IgD-negative memory B cell (primary cell): ENCODE measurements at regions not wholly inside any gene's neighbourhood (a gene's known extent, or its start where the extent isn't known, plus 50 kb on each side); places are given as distances from the start of the nearest gene placed in this dataset.
A peak's percentile ranks its signal among the peaks of the same experiment; 100 is the strongest.
"Not testable (repeated sequence)": the region's sequence is repeated elsewhere in the genome, so short reads cannot be mapped to it uniquely, and the experiment has no call there.

Source experiments
- H3K27ac Mint-ChIP-seq, 3 donors: one replicate each; pipeline ENCODE4 v1.8.0; 2020 to 2022; ENCODE audit warnings: mild to moderate bottlenecking in 3 of 3, mixed read lengths in 3 of 3, moderate library complexity in 1 of 3
- H3K27me3 Mint-ChIP-seq: one replicate; pipeline ENCODE4 v1.8.0; 2021; ENCODE audit warnings: mixed read lengths
- H3K36me3 Mint-ChIP-seq: one replicate; pipeline ENCODE4 v1.8.0; 2020; ENCODE audit warnings: mild to moderate bottlenecking, mixed read lengths
- H3K4me1 Mint-ChIP-seq, 3 donors: one replicate each; pipeline ENCODE4 v1.8.0; 2020 to 2022; ENCODE audit warnings: mixed read lengths in 3 of 3, mild to moderate bottlenecking in 1 of 3
- H3K4me3 Mint-ChIP-seq, 4 donors: one replicate each; pipeline ENCODE4 v1.8.0; 2020 to 2022; ENCODE audit warnings: mild to moderate bottlenecking in 4 of 4, mixed read lengths in 4 of 4, moderate library complexity in 3 of 4
- H3K9me3 Mint-ChIP-seq, 3 donors: one replicate each; pipeline ENCODE4 v1.8.0; 2020 to 2021; ENCODE audit warnings: mixed read lengths in 3 of 3, mild to moderate bottlenecking in 1 of 3

DNA sequence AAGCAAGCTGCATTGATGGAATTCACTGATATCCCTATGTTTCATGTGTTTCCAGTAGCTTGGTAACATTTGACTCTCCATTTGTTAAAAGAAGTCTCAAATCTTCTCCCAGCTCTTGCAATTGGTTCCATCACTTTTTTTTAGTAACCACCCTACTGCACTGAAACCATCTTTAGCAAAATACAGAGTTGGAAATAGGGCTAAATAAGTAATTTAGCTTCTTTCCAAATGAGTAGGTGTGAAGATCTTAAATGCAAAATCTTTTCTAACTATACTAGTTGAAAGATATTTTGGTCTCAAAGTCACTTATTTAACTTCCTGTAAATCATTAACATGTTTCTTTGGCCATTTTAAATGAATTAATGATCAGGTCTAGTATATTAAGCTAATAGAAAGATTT is 138.1 kb downstream of the DIRAS2 start:
- Mint-ChIP-seq H3K27ac (no peak overlapping the region), H3K4me3 (no peak overlapping the region), H3K27me3 (peaks cover 2% of the 10 kb centered on the region), H3K9me3 (no peaks in the 10 kb centered on the region), H3K4me1 (peaks cover 0 to 2% (median 2%) of the 10 kb centered on the region in 3 donors), H3K36me3 (peaks cover 2% of the 10 kb centered on the region)

DNA sequence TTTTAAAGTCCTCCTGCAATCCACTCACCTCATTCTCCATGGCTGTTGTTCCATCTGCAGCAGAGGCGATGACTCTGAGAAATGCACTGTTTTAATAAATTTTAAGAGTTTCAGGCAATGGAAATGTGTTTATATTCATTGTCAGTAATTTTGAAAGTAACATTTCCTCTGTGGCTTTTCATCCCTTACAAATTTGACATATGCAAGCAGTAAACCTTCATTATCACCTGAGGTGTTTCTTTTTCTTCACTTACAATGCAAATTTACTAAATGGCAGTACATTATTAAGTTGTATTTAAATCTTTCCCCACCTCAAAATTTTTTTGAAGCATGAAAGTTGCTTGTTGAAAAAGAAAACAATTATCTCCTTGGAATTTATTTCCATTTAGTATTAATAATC is 136.9 kb downstream of the DIRAS2 start:
- H3K27ac Mint-ChIP-seq, result no peak overlapping the region
- H3K4me3 Mint-ChIP-seq, result peak overlapping the region in 1 of 4 donors; percentile 3
- peaks cover 0 to 5% (median 5%) of the 10 kb centered on the region in 3 donors for H3K4me1 Mint-ChIP-seq
- H3K36me3 Mint-ChIP-seq, result peaks cover 2% of the 10 kb centered on the region
- no peaks in the 10 kb centered on the region for H3K9me3 Mint-ChIP-seq
- peaks cover 2% of the 10 kb centered on the region for H3K27me3 Mint-ChIP-seq

DNA sequence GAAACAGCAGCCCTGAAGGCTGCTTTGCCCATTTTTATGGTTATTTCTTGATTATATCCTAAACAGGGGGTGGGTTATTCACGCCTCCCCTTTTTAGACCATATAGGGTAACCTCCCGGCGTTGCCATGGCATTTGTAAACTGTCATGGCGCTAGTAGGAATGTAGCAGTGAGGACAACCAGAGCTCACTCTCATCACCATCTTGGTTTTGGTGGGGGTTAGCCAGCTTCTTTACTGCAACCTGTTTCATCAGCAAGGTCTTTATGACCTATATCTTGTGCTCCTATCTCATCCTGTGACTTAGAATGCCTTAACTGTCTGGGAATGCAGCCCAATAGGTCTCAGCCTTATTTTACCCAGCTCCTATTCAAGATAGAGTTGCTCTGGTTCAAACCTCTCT is 136.2 kb downstream of the DIRAS2 start:
- H3K4me3 Mint-ChIP-seq, H3K4me1 Mint-ChIP-seq, H3K9me3 Mint-ChIP-seq, H3K36me3 Mint-ChIP-seq, H3K27me3 Mint-ChIP-seq, H3K27ac Mint-ChIP-seq: not testable (repeated sequence)

DNA sequence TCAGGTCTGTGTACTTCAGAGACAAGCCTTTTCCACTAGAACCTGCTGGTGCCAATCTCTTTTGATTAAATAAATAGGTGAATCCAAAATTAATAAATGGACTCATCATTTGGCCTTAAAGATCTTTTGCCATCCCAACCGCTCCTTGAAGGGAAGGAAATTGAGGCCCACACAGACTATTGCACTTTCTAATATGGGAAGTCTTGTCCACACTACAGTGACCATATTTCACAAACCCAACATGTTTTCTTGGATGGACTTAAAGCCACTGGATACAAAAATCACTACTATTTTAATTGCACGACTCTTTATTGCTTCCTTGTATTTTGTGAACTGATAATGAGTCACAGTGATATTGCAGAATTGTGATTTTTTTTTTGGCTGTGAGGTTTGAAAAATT is 135.0 kb downstream of the DIRAS2 start:
- no peak overlapping the region for H3K4me3 Mint-ChIP-seq
- H3K36me3 Mint-ChIP-seq, result no peaks in the 10 kb centered on the region
- H3K9me3 Mint-ChIP-seq, result no peaks in the 10 kb centered on the region
- no peak overlapping the region for H3K27ac Mint-ChIP-seq
- no peaks in the 10 kb centered on the region for H3K27me3 Mint-ChIP-seq
- H3K4me1 Mint-ChIP-seq, result peaks cover 0 to 5% (median 5%) of the 10 kb centered on the region in 3 donors

DNA sequence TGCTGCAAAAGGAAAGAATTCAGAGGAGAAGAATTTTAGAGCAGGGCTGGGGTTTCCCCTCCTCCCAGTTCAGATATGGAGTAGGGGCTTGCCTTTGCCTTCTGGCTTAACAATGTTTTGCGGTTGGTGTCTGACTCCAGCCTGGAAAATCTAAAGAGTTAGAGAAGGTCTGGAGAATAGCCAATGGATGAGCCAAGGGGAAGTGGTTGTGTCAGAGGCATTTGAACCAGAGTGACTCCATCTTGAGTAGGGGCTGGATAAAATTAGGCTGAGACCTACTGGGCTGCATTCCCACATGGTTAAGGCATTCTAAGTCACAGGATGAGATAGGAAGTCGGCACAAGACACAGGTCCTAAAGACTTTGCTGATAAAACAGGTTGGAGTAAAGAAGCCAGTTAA is 133.7 kb downstream of the DIRAS2 start:
- H3K27ac Mint-ChIP-seq, result no peak overlapping the region
- H3K4me3 Mint-ChIP-seq, result no peak overlapping the region
- H3K27me3 Mint-ChIP-seq, result no peaks in the 10 kb centered on the region
- H3K36me3 Mint-ChIP-seq, result no peaks in the 10 kb centered on the region
- no peaks in the 10 kb centered on the region for H3K9me3 Mint-ChIP-seq
- peaks cover 0 to 5% (median 5%) of the 10 kb centered on the region in 3 donors for H3K4me1 Mint-ChIP-seq

DNA sequence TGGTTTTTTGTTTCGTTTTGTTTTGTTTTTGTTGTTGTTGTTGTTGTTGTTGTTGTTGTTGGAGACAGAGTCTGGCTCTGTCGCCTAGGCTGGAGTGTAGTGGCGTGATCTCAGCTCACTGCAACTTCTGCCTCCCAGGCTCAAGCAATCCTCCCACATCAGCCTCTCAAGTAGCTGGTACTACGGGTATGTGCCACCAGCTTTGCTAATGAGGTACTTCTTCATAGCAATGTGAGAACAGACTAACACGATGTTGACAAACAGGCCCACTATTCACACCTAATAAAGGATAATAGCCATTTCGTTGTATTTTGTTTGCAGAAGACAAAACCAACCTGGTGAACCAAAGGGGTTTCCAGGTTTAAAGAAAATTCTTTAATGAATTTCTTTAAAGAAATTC is 130.9 kb downstream of the DIRAS2 start:
- Mint-ChIP-seq H3K4me3 (no peak overlapping the region), H3K9me3 (no peaks in the 10 kb centered on the region), H3K4me1 (peaks cover 0 to 5% (median 5%) of the 10 kb centered on the region in 3 donors), H3K27ac (no peak overlapping the region), H3K27me3 (peaks cover 5% of the 10 kb centered on the region), H3K36me3 (no peaks in the 10 kb centered on the region)

DNA sequence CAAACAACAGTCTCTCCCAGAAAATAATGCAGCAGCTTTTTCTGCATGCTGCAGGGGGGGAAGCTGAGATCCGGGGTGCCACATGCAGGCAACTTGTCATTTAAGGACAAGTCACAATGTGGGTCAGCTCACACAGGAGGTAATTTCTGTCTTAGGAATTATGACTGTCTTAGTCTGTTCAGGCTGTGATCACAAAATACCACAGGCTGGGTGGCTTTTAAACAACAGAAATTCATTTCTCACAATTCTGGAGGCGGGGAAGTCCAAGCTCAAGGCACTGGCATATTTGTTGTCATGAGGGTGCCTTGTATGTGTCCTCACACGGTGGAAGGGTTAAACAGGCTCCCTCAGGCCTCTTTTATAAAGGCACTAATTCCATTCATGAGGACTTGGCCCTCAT is 127.7 kb downstream of the DIRAS2 start:
- H3K9me3 Mint-ChIP-seq, result no peaks in the 10 kb centered on the region
- peaks cover 5% of the 10 kb centered on the region for H3K27me3 Mint-ChIP-seq
- H3K4me1 Mint-ChIP-seq, result no peaks in the 10 kb centered on the region
- no peaks in the 10 kb centered on the region for H3K36me3 Mint-ChIP-seq
- H3K4me3 Mint-ChIP-seq, result no peak overlapping the region
- no peak overlapping the region for H3K27ac Mint-ChIP-seq

DNA sequence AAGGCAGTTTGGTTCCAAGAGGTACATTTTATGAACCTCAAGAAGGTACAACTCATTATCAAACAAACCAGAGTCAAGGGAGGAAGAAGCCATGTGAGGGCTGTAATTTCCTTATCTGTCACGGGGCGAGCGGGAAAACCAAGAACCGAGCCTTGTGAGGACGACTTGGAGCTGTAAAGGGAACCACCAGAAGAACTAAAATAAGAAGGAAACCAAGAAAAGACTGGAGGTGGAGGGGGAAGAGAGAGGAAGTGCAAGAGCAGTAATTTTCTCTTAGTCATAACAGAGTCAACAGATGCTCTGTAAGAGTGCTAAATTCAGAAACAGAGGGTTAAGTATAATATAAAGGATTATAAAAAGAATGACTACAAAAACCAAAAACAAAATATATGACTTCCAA is 127.1 kb downstream of the DIRAS2 start:
- Mint-ChIP-seq H3K36me3 (no peaks in the 10 kb centered on the region), H3K4me3 (no peak overlapping the region), H3K27me3 (peaks cover 5% of the 10 kb centered on the region), H3K27ac (no peak overlapping the region), H3K4me1 (no peaks in the 10 kb centered on the region), H3K9me3 (no peaks in the 10 kb centered on the region)

DNA sequence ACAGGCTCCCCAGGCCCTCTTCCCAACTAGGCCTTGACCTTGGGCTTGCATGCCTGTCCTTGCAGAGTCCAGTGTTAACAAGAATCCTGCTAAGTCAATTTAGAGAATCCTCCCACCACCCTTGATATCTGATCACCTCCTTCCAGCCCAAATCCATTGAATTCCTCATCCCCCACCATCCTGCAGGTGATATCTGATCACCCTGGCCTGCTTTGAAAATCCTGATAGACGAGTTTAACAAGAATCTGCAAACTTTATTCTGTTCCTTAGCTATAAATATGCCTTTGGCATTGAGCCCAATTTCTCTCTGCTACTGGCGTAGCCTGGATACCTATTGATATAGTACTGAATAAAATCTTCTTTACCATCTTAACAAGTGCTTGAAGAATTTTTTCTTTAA is 125.5 kb downstream of the DIRAS2 start:
- Mint-ChIP-seq H3K4me1 (no peaks in the 10 kb centered on the region), H3K9me3 (no peaks in the 10 kb centered on the region), H3K27me3 (peaks cover 10% of the 10 kb centered on the region), H3K4me3 (no peak overlapping the region), H3K36me3 (no peaks in the 10 kb centered on the region), H3K27ac (no peak overlapping the region)

DNA sequence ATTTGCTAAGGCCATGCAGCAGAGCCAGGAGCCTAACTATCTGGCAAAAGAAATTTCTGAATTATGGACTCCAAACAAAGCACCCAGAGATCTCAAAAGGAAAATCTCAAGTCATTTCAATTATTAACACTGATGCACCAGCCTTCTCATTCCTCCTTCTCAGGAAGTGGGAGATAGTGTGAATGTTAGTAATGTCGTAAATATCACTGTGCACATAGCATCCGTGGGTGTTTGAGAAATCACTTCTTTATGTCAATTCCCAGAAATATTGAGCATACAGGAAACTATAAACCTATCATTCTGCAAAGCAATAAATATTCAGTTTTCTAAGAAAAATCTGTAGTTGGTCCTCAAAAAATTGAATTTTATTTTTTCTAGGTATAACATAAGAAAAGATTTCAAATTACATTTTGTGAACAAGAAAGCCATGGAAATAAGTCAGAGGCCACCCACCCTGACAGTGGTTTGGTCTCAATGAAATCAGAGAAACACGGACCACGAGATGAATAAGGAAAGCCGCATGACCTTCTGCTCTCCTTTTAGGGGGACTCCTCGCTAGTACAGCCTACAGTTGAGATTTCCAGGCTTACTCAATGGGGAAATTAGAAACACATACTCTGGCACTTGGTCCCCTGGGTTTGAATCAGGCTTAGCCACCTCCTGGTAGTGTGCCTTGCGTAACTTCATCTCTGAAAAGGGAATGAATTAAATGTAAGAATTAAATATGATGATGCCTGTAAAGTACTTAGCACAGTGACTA is 120.6 kb downstream of the DIRAS2 start:
- Mint-ChIP-seq H3K27me3 (peaks cover 5% of the 10 kb centered on the region), H3K4me1 (no peaks in the 10 kb centered on the region), H3K4me3 (no peak overlapping the region), H3K27ac (no peak overlapping the region), H3K9me3 (no peaks in the 10 kb centered on the region), H3K36me3 (no peaks in the 10 kb centered on the region)

DNA sequence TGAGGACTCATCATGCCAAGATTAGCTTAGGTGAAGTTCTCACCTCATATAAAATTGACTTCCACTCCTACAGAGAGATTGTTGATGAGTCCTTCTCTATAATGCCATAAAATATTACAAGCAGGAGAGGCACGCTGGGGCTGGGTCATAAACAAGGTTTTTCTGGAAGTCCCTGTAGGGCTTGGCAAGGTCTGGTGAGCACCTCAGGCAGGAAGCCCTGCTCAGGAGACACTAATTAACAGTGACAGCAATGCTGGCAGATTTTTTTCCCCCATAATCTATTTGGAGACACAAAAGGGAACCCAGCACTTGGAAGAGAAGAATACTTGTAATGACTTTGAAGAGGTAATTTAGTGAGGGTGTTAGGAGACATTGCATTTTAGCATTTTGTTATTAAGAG is 118.7 kb downstream of the DIRAS2 start:
- H3K9me3 Mint-ChIP-seq, result peaks cover 0 to 6% (median 2%) of the 10 kb centered on the region in 3 donors
- no peak overlapping the region for H3K4me3 Mint-ChIP-seq
- no peaks in the 10 kb centered on the region for H3K4me1 Mint-ChIP-seq
- no peaks in the 10 kb centered on the region for H3K36me3 Mint-ChIP-seq
- no peak overlapping the region for H3K27ac Mint-ChIP-seq
- H3K27me3 Mint-ChIP-seq, result peaks cover 7% of the 10 kb centered on the region

DNA sequence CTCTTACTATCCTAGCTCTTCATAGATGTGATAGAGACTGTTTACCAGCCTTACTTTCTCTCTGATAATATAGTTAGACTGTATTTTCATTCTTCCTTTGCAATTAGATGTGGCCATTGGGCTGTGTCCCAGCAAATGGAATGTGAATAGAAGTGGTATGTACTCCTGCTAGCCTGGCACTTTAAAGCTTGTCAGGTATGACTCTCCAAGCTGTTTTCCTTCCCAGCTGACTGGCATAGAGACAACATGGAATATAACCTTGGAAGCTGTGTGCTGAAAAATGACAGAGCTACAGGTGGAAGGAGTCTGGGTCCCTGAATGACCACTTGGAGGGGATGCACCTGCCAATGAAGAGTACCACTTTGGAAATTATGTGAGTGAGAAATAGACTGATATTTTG is 116.2 kb downstream of the DIRAS2 start:
- H3K27ac Mint-ChIP-seq, result no peak overlapping the region
- H3K27me3 Mint-ChIP-seq, result peaks cover 5% of the 10 kb centered on the region
- no peaks in the 10 kb centered on the region for H3K36me3 Mint-ChIP-seq
- H3K4me3 Mint-ChIP-seq, result no peak overlapping the region
- peaks cover 0 to 6% (median 2%) of the 10 kb centered on the region in 3 donors for H3K9me3 Mint-ChIP-seq
- no peaks in the 10 kb centered on the region for H3K4me1 Mint-ChIP-seq

DNA sequence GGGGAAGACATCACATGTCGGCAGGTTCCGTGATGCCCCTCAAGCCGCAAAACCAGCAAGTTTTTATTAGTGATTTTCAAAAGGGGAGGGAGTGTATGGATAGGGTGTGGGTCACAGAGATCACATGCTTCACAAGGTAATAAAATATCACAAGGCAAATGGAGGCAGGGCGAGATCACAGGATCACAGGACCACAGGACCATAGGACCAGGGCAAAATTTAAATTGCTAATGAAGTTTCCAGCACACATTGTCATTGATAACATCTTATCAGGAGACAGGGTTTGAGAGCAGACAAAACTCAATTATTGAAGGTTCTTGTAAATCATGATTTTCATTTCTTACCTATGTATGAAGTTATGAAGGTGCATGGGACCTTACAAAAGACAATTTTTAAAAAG is 106.5 kb downstream of the DIRAS2 start:
- not testable (repeated sequence) for H3K27ac Mint-ChIP-seq, H3K36me3 Mint-ChIP-seq, H3K4me1 Mint-ChIP-seq, H3K9me3 Mint-ChIP-seq, H3K27me3 Mint-ChIP-seq
- peak overlapping the region in 1 of 4 donors; percentile 58 for H3K4me3 Mint-ChIP-seq

DNA sequence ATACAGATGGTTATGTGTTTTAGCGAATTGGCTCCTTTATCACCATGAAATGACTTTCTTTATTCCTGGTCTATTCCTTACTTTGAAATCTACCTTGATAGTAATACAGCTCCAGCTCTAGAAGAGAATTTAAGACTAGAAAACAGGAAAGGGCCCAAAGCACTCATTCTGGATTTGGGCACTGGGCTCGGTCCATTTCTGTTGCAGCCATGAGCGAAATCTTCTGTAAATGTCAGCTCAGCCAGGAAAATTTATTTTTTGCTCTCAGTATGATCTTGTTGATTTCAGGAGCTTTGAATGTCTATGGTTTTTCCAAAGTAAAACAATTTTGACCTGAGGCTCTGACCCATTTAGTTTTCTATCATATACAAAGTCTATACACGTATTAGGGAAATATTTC is 104.1 kb downstream of the DIRAS2 start:
- H3K4me3 Mint-ChIP-seq, result no peak overlapping the region
- peaks cover 0 to 2% (median 0%) of the 10 kb centered on the region in 3 donors for H3K4me1 Mint-ChIP-seq
- no peaks in the 10 kb centered on the region for H3K36me3 Mint-ChIP-seq
- H3K27me3 Mint-ChIP-seq, result peaks cover 11% of the 10 kb centered on the region
- no peak overlapping the region for H3K27ac Mint-ChIP-seq
- H3K9me3 Mint-ChIP-seq, result peaks cover 0 to 2% (median 0%) of the 10 kb centered on the region in 3 donors

DNA sequence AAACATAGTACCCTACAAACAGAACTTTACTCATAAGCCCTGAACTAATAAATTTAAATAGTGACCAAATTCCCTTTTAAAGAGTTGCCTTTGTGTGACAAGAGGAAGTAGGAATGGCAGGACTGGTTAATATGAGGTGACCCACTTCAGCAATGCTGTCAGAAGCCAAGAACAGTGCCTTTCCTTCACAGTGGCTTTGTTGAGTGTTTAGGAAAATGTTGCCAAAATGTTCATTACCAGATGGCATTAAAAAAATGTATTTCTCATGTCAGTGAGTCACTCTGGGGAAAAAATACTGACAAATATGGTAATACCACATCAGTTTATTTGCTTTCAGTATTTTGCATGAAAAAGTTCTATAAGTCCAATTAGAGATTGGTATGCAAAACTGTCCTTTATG is 103.3 kb downstream of the DIRAS2 start:
- peaks cover 0 to 2% (median 0%) of the 10 kb centered on the region in 3 donors for H3K4me1 Mint-ChIP-seq
- peaks cover 0 to 2% (median 0%) of the 10 kb centered on the region in 3 donors for H3K9me3 Mint-ChIP-seq
- no peak overlapping the region for H3K4me3 Mint-ChIP-seq
- H3K27ac Mint-ChIP-seq, result no peak overlapping the region
- H3K36me3 Mint-ChIP-seq, result no peaks in the 10 kb centered on the region
- peaks cover 10% of the 10 kb centered on the region for H3K27me3 Mint-ChIP-seq

DNA sequence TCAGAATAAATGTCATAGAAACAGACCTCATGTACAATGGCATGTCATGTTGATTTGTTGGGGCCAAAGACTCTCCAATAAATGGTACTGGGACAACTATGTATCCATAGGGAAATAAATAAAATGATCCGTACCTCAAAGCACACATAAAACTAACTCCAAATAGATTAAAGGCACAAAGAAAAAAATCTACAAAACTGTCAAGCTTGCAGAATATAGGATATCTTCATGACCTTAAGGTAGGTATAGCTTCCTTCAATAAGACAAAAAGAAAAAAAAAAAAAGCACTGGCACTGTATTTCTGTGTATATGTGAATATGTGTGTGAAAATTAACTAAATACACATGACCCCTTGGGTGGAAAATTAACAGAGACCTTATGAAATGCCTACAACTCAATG is 101.9 kb downstream of the DIRAS2 start:
- H3K27me3 Mint-ChIP-seq, result peaks cover 7% of the 10 kb centered on the region
- H3K36me3 Mint-ChIP-seq, result no peaks in the 10 kb centered on the region
- H3K27ac Mint-ChIP-seq, result no peak overlapping the region
- H3K4me1 Mint-ChIP-seq, result peaks cover 0 to 2% (median 0%) of the 10 kb centered on the region in 3 donors
- no peak overlapping the region for H3K4me3 Mint-ChIP-seq
- peaks cover 0 to 2% (median 0%) of the 10 kb centered on the region in 3 donors for H3K9me3 Mint-ChIP-seq
